B cell (primary cell): ENCODE measurements at regions not wholly inside any gene's neighbourhood (a gene's known extent, or its start where the extent isn't known, plus 50 kb on each side); places are given as distances from the start of the nearest gene placed in this dataset.

Experiments used
- ATAC-seq: fragments of 200-7000 bp; cut with Tn5 transposase; one replicate; pipeline ENCODE4 v1.10.0; 2021; ENCODE audit warnings: low read depth, mild to moderate bottlenecking, moderate number of reproducible peaks, moderate library complexity
- CTCF ChIA-PET: fragments of 350-600 bp; sonication (Branson Sonifier 250); formaldehyde crosslinking; loops from one replicate; lab custom pipeline; 2021; ENCODE audit warnings: antibody characterized with exemption, inconsistent platforms; lab: Charles Lee
- POLR2A ChIA-PET: fragments of 350-600 bp; sonication (Branson Sonifier 250); formaldehyde crosslinking; loops from one replicate; lab custom pipeline; 2021; ENCODE audit warnings: antibody characterized with exemption; lab: Charles Lee
- DNase-seq: peaks from one replicate; pipeline ENCODE4 v3.0.0; 2013
- H2AFZ ChIP-seq: 2 replicates; pipeline ENCODE4 v1.6.1; 2012; ENCODE audit warnings: mild to moderate bottlenecking, low read depth, low read length; ENCODE audit not compliant: insufficient read depth, poor library complexity, severe bottlenecking
- H3K27ac ChIP-seq, 2 donors: 1 replicate in 1 of 2; 2 replicates in 1 of 2; pipeline ENCODE4 v1.5.1; 2012 to 2013; ENCODE audit warnings: low read length in 2 of 2, mild to moderate bottlenecking in 2 of 2, moderate library complexity in 1 of 2
- H3K27me3 ChIP-seq, 4 experiments: fragments of 200-600 bp in 1 of 4; sonication (generic) in 1 of 4; replicated peaks in 1 of 4; 1 replicate in 2 of 4; 2 replicates in 2 of 4; pipeline versions ENCODE4 v1.6.1 to v1.7.0; 2013 to 2016; ENCODE audit warnings: low read length in 3 of 4, mild to moderate bottlenecking in 2 of 4, mixed read lengths in 1 of 4, moderate library complexity in 1 of 4; ENCODE audit not compliant: insufficient read depth in 4 of 4, control insufficient read depth in 3 of 4; ENCODE audit errors: control extremely low read depth in 1 of 4
- H3K36me3 ChIP-seq, 2 experiments: replicated peaks in 1 of 2; 1 replicate in 1 of 2; 2 replicates in 1 of 2; pipeline versions ENCODE4 v1.6.1 to v1.7.1; 2013; ENCODE audit warnings: low read length in 1 of 2; ENCODE audit not compliant: insufficient read depth in 2 of 2, control insufficient read depth in 1 of 2; ENCODE audit errors: control extremely low read depth in 1 of 2, extremely low read depth in 1 of 2
- H3K4me1 ChIP-seq, 2 donors: fragments of 200-600 bp in 1 of 2; sonication (generic) in 1 of 2; 1 replicate in 1 of 2; 2 replicates in 1 of 2; pipeline versions ENCODE4 v1.5.1 to v1.6.1; 2013 to 2017; ENCODE audit warnings: low read length in 2 of 2; ENCODE audit not compliant: control insufficient read depth in 2 of 2, insufficient read depth in 2 of 2
- H3K4me2 ChIP-seq: replicated peaks from 2 replicates; pipeline ENCODE3; 2012; ENCODE audit warnings: mild to moderate bottlenecking, low read depth, low read length; ENCODE audit not compliant: poor library complexity, severe bottlenecking
- H3K4me3 ChIP-seq, 5 experiments: fragments of 200-600 bp in 1 of 5; sonication (generic) in 1 of 5; 1 replicate in 3 of 5; 2 replicates in 2 of 5; pipeline versions ENCODE4 v1.5.1 to v1.7.0; 2011 to 2016; ENCODE audit warnings: low read length in 4 of 5, mild to moderate bottlenecking in 4 of 5, low read depth in 2 of 5, control low read depth in 1 of 5, moderate library complexity in 1 of 5; ENCODE audit not compliant: insufficient read depth in 1 of 5; ENCODE audit errors: control extremely low read depth in 1 of 5, extremely low read depth in 1 of 5
- H3K79me2 ChIP-seq: fragments of 200-600 bp; sonication (generic); one replicate; pipeline ENCODE4 v1.6.0; 2016; ENCODE audit warnings: low read length; ENCODE audit not compliant: control insufficient read depth, insufficient read depth
- H3K9ac ChIP-seq: fragments of 200-600 bp; sonication (generic); 2 replicates; pipeline ENCODE4 v1.6.1; 2017; ENCODE audit warnings: mild to moderate bottlenecking, low read length, moderate library complexity
- H3K9me3 ChIP-seq, 3 donors: one replicate each; pipeline versions ENCODE4 v1.6.1 to v1.7.1; 2013; ENCODE audit warnings: low read length in 2 of 3; ENCODE audit not compliant: control insufficient read depth in 2 of 3, insufficient read depth in 1 of 3; ENCODE audit errors: control extremely low read depth in 1 of 3
- H4K20me1 ChIP-seq: 2 replicates; pipeline ENCODE4 v1.6.0; 2012; ENCODE audit warnings: mild to moderate bottlenecking, low read length; ENCODE audit not compliant: insufficient read depth, control insufficient read depth, poor library complexity, severe bottlenecking
- H3K27ac Mint-ChIP-seq: one replicate; pipeline ENCODE4 v1.8.0; 2021; ENCODE audit warnings: mixed read lengths
- H3K27me3 Mint-ChIP-seq: one replicate; pipeline ENCODE4 v1.8.0; 2021; ENCODE audit warnings: mixed read lengths
- H3K4me1 Mint-ChIP-seq: one replicate; pipeline ENCODE4 v1.8.0; 2021; ENCODE audit warnings: mixed read lengths
- H3K4me3 Mint-ChIP-seq: one replicate; pipeline ENCODE4 v1.8.0; 2021; ENCODE audit warnings: mixed read lengths
- H3K9me3 Mint-ChIP-seq: one replicate; pipeline ENCODE4 v1.8.0; 2022; ENCODE audit warnings: mixed read lengths; ENCODE audit not compliant: insufficient read depth
- EZH2 ChIP-seq: IDR thresholded peaks from 2 replicates; pipeline ENCODE4 v1.6.1; 2012; ENCODE audit warnings: borderline replicate concordance, low read depth, mild to moderate bottlenecking, moderate library complexity, low read length; ENCODE audit not compliant: insufficient read depth, poor library complexity, severe bottlenecking
- WGBS: methylation state at CpG from one replicate; pipeline ENCODE4 v1.1.5; 2013; ENCODE audit warnings: missing lambda C conversion rate; ENCODE audit not compliant: insufficient coverage; 5-methylcytosine and 5-hydroxymethylcytosine counted together
- intact Hi-C: fragments of 100-400 bp; cut with micrococcal nuclease; formaldehyde crosslinking; loops from one replicate; pipeline ENCODE4 v1.10.0; 2022
- TF ChIP-seq, protein P1 (sequence below): fragments of 200-600 bp; IDR thresholded peaks from one replicate; pipeline ENCODE4 v1.8.0; 2022; ENCODE audit warnings: antibody characterized with exemption, mild to moderate bottlenecking

DNA sequence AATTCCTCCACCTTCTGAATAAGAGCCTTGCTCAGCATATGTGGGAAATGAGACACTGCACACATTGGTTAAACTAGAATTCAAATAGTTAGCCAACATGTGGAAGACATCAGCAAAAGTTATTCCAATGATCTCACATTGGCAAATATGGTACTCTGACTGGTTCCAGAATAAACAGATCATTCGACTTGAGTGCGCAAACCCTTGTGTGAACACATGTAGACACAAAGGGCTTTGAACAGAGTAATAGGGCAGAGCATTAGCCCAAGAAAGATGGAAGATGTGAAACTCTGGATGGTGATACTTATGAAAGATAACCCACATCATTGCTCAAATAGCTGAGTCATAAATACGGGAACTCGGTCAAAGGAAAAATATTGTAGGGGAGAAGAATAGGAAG lies 1133.4 kb upstream of the SEL1L start:
- Histone ChIP-seq H3K4me3 (no peak overlapping the region), H3K27me3 (no peaks in the 10 kb centered on the region), H3K79me2 (no peaks in the 10 kb centered on the region), H2AFZ (no peak overlapping the region), H3K4me1 (no peaks in the 10 kb centered on the region), H3K4me2 (no peak overlapping the region), H3K36me3 (no peaks in the 10 kb centered on the region), H3K9ac (no peak overlapping the region), H4K20me1 (no peaks in the 10 kb centered on the region), H3K27ac (no peak overlapping the region), H3K9me3 (peaks cover 0 to 1% (median 0%) of the 10 kb centered on the region in 3 donors)
- Mint-ChIP-seq H3K27ac (no peak overlapping the region), H3K9me3 (peaks cover 2% of the 10 kb centered on the region), H3K4me1 (no peaks in the 10 kb centered on the region), H3K4me3 (no peak overlapping the region), H3K27me3 (no peaks in the 10 kb centered on the region)
- ChIA-PET POLR2A (no interaction called here), CTCF (no interaction called here)
- intact Hi-C loops: no loop called here
- ATAC-seq (no peak), DNase-seq (no peak)
- TF ChIP-seq, protein P1, sequence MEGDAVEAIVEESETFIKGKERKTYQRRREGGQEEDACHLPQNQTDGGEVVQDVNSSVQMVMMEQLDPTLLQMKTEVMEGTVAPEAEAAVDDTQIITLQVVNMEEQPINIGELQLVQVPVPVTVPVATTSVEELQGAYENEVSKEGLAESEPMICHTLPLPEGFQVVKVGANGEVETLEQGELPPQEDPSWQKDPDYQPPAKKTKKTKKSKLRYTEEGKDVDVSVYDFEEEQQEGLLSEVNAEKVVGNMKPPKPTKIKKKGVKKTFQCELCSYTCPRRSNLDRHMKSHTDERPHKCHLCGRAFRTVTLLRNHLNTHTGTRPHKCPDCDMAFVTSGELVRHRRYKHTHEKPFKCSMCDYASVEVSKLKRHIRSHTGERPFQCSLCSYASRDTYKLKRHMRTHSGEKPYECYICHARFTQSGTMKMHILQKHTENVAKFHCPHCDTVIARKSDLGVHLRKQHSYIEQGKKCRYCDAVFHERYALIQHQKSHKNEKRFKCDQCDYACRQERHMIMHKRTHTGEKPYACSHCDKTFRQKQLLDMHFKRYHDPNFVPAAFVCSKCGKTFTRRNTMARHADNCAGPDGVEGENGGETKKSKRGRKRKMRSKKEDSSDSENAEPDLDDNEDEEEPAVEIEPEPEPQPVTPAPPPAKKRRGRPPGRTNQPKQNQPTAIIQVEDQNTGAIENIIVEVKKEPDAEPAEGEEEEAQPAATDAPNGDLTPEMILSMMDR: no peak
- no peak for TF ChIP-seq EZH2
- 100% methylated on average over 1 of the region's 4 CpGs for WGBS

DNA sequence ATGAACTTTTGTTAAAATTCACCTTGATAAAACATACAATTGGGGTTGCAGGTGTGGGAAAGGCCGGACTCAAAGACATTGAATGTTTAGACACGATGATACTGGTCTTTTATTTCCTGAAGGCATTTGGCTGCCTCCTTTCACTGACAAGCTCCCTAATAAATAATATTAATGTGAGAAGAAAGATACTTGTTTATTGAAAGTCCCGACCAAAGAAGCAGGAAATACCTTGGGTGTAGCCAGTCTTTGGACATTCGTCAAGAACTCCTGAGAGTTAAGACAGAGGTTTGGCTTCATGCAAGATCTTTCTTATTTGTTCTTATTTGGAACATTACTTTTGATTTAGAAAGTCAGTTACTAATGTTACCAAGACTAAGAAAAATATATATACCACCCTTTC lies 1133.8 kb upstream of the SEL1L start:
- H3K27me3 Mint-ChIP-seq: no peaks in the 10 kb centered on the region
- POLR2A ChIA-PET: no interaction called here
- TF ChIP-seq, protein P1: no peak
- no peak for TF ChIP-seq EZH2
- ATAC-seq: no peak
- CTCF ChIA-PET: no interaction called here
- no peaks in the 10 kb centered on the region for H3K27me3 ChIP-seq
- no peaks in the 10 kb centered on the region for H3K4me1 Mint-ChIP-seq
- H4K20me1 ChIP-seq: no peaks in the 10 kb centered on the region
- H3K27ac ChIP-seq: no peak overlapping the region
- DNase-seq: no peak
- no peak overlapping the region for H2AFZ ChIP-seq
- no peak overlapping the region for H3K9ac ChIP-seq
- H3K79me2 ChIP-seq: no peaks in the 10 kb centered on the region
- H3K36me3 ChIP-seq: no peaks in the 10 kb centered on the region
- H3K4me3 Mint-ChIP-seq: no peak overlapping the region
- H3K9me3 Mint-ChIP-seq: peaks cover 2% of the 10 kb centered on the region
- intact Hi-C loops: no loop called here
- H3K4me1 ChIP-seq: no peaks in the 10 kb centered on the region
- H3K4me2 ChIP-seq: no peak overlapping the region
- peaks cover 0 to 1% (median 0%) of the 10 kb centered on the region in 3 donors for H3K9me3 ChIP-seq
- WGBS: no CpG with 5 or more reads among the region's 4 CpGs
- H3K4me3 ChIP-seq: no peak overlapping the region
- no peak overlapping the region for H3K27ac Mint-ChIP-seq
